ENCODE measurements at regions not wholly inside any gene's neighbourhood (a gene's known extent, or its start where the extent isn't known, plus 50 kb on each side); places are given as distances from the start of the nearest gene placed in this dataset.

DNA sequence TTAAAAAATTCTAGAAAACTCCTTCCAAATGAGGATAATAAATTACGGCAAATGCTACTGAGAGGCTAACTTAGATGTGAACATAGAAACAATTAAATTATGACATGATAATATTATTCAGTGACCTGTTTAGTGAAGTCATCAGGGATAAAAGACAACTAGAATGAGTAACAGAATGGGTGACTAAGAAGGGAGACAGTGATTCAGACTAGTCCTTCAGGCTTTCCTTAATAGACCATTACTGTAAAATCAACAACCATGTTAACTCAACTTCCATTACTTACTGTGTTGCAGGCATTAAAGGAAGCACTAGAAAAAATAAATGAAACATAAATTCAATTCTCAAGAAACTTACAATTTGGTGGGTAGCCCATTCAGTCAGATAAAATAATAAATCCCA is 543.9 kb upstream of the LRFN5 start (continued):
- TF ChIP-seq, protein P1, sequence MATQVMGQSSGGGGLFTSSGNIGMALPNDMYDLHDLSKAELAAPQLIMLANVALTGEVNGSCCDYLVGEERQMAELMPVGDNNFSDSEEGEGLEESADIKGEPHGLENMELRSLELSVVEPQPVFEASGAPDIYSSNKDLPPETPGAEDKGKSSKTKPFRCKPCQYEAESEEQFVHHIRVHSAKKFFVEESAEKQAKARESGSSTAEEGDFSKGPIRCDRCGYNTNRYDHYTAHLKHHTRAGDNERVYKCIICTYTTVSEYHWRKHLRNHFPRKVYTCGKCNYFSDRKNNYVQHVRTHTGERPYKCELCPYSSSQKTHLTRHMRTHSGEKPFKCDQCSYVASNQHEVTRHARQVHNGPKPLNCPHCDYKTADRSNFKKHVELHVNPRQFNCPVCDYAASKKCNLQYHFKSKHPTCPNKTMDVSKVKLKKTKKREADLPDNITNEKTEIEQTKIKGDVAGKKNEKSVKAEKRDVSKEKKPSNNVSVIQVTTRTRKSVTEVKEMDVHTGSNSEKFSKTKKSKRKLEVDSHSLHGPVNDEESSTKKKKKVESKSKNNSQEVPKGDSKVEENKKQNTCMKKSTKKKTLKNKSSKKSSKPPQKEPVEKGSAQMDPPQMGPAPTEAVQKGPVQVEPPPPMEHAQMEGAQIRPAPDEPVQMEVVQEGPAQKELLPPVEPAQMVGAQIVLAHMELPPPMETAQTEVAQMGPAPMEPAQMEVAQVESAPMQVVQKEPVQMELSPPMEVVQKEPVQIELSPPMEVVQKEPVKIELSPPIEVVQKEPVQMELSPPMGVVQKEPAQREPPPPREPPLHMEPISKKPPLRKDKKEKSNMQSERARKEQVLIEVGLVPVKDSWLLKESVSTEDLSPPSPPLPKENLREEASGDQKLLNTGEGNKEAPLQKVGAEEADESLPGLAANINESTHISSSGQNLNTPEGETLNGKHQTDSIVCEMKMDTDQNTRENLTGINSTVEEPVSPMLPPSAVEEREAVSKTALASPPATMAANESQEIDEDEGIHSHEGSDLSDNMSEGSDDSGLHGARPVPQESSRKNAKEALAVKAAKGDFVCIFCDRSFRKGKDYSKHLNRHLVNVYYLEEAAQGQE (IDR thresholded peaks at IDR 0.05), result no peak
- no peak for TF ChIP-seq RXRA (IDR thresholded peaks at IDR 0.05)
- TF ChIP-seq NR2F2 (IDR thresholded peaks at IDR 0.05), result no peak
- TF ChIP-seq FOXA1 (IDR thresholded peaks at IDR 0.05), result no peak
- TF ChIP-seq EGR1 (IDR thresholded peaks at IDR 0.05; ENCODE audit: low read depth in 2 of 2), result no peak
- no peak for TF ChIP-seq HNF4A (conservative IDR thresholded peaks at IDR 0.05)

DNA sequence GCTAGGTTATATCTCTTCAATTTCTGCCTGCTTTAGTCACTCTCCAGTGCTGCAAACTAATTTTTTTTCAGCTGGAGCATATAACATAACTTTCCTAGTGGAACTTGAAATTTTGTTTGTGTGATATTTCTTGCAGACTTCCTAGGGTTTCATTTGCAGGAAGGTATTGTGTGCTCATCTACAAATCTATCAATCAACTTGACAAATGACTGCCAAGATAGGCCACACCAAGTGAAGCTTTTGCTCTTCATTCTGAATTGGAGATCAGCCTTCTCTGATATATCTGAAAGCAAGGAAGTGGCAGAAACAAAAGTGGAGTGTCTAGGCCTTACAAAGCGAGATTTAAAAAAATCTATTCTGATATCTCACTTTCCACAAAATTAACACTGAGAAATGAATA is 551.1 kb upstream of the LRFN5 start:
- no peaks in the 10 kb centered on the region for H3K36me3 ChIP-seq (ENCODE audit: control insufficient read depth in 4 of 4, insufficient read depth in 3 of 4, low read depth in 1 of 4, low read length in 3 of 4)
- no peak for DNase-seq (ENCODE audit: low spot score)
- no peak overlapping the region for H3K27ac ChIP-seq (ENCODE audit: low read depth in 1 of 2, low read length in 2 of 2)
- TF ChIP-seq, protein P2, sequence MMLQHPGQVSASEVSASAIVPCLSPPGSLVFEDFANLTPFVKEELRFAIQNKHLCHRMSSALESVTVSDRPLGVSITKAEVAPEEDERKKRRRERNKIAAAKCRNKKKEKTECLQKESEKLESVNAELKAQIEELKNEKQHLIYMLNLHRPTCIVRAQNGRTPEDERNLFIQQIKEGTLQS (IDR thresholded peaks at IDR 0.05), result no peak
- no peak for TF ChIP-seq NR2F2 (IDR thresholded peaks at IDR 0.05)
- no peak for TF ChIP-seq JUND (IDR thresholded peaks at IDR 0.05)
- TF ChIP-seq, protein P3, sequence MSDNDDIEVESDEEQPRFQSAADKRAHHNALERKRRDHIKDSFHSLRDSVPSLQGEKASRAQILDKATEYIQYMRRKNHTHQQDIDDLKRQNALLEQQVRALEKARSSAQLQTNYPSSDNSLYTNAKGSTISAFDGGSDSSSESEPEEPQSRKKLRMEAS (IDR thresholded peaks at IDR 0.05), result no peak
- no peak for TF ChIP-seq FOXA2 (IDR thresholded peaks at IDR 0.05)
- TF ChIP-seq TAF1 (conservative IDR thresholded peaks at IDR 0.05), result no peak
- no peak for TF ChIP-seq EGR1 (IDR thresholded peaks at IDR 0.05; ENCODE audit: low read depth in 2 of 2)
- TF ChIP-seq, protein P4, sequence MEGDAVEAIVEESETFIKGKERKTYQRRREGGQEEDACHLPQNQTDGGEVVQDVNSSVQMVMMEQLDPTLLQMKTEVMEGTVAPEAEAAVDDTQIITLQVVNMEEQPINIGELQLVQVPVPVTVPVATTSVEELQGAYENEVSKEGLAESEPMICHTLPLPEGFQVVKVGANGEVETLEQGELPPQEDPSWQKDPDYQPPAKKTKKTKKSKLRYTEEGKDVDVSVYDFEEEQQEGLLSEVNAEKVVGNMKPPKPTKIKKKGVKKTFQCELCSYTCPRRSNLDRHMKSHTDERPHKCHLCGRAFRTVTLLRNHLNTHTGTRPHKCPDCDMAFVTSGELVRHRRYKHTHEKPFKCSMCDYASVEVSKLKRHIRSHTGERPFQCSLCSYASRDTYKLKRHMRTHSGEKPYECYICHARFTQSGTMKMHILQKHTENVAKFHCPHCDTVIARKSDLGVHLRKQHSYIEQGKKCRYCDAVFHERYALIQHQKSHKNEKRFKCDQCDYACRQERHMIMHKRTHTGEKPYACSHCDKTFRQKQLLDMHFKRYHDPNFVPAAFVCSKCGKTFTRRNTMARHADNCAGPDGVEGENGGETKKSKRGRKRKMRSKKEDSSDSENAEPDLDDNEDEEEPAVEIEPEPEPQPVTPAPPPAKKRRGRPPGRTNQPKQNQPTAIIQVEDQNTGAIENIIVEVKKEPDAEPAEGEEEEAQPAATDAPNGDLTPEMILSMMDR (IDR thresholded peaks at IDR 0.05; ENCODE audit: low read depth, low read length, missing input control), result no peak
- no peak for TF ChIP-seq YY1 (IDR thresholded peaks at IDR 0.05)
- TF ChIP-seq GABPA (IDR thresholded peaks at IDR 0.05 in 1 of 2, conservative IDR thresholded peaks at IDR 0.05 in 1 of 2), result no peak
- H3K4me1 ChIP-seq (ENCODE audit: control insufficient read depth in 4 of 4, insufficient read depth in 4 of 4, low read length in 3 of 4), result no peaks in the 10 kb centered on the region
- H3K9ac ChIP-seq (ENCODE audit: low read depth in 1 of 2, low read length in 2 of 2), result no peak overlapping the region
- 62% methylated on average over 1 of the region's 1 CpG for WGBS
- no peaks in the 10 kb centered on the region for H3K9me3 ChIP-seq (ENCODE audit: control insufficient read depth in 4 of 4, low read length in 3 of 4)
- H3K4me3 ChIP-seq (ENCODE audit: low read depth in 1 of 3, low read length in 3 of 3), result no peak overlapping the region
- no peaks in the 10 kb centered on the region for H3K27me3 ChIP-seq (ENCODE audit: control insufficient read depth in 4 of 4, insufficient read depth in 4 of 4, low read length in 3 of 4)

DNA sequence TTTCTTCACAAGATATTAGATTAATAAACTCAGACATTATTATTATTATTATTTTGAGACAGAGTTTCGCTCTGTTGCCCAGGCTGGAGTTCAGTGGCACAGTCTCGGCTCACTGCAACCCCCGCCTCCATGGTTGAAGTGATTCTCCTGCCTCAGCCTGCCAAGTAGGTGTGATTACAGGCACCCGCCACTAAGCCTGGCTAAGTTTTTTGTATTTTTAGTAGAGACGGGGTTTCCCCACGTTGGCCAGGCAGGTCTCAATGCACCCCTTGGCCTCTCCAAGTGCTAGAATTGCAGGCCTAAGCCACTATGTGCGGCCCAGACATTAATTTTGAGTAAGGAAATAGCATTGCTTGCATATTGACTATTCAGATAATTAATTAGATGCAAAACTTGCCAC is 554.9 kb upstream of the LRFN5 start:
- H3K27ac ChIP-seq (ENCODE audit: low read depth in 1 of 2, low read length in 2 of 2), result no peak overlapping the region
- H3K27me3 ChIP-seq (ENCODE audit: control insufficient read depth in 4 of 4, insufficient read depth in 4 of 4, low read length in 3 of 4), result no peaks in the 10 kb centered on the region
- no peak overlapping the region for H3K4me3 ChIP-seq (ENCODE audit: low read depth in 1 of 3, low read length in 3 of 3)
- no peaks in the 10 kb centered on the region for H3K36me3 ChIP-seq (ENCODE audit: control insufficient read depth in 4 of 4, insufficient read depth in 3 of 4, low read depth in 1 of 4, low read length in 3 of 4)
- H3K4me1 ChIP-seq (ENCODE audit: control insufficient read depth in 4 of 4, insufficient read depth in 4 of 4, low read length in 3 of 4), result no peaks in the 10 kb centered on the region
- no peak for DNase-seq (ENCODE audit: low spot score)
- no peak overlapping the region for H3K9ac ChIP-seq (ENCODE audit: low read depth in 1 of 2, low read length in 2 of 2)
- 70% methylated on average over 7 of the region's 7 CpGs for WGBS
- H3K9me3 ChIP-seq (ENCODE audit: control insufficient read depth in 4 of 4, low read length in 3 of 4), result no peaks in the 10 kb centered on the region
- TF ChIP-seq GABPA (IDR thresholded peaks at IDR 0.05 in 1 of 2, conservative IDR thresholded peaks at IDR 0.05 in 1 of 2) (no peak), NR2F2 (IDR thresholded peaks at IDR 0.05) (no peak), TAF1 (conservative IDR thresholded peaks at IDR 0.05) (no peak), YY1 (IDR thresholded peaks at IDR 0.05) (no peak), JUND (IDR thresholded peaks at IDR 0.05) (no peak), RXRA (IDR thresholded peaks at IDR 0.05) (no peak), HNF4G (IDR thresholded peaks at IDR 0.05) (no peak), EGR1 (IDR thresholded peaks at IDR 0.05; ENCODE audit: low read depth in 2 of 2) (no peak), HNF4A (conservative IDR thresholded peaks at IDR 0.05) (no peak), RAD21 (IDR thresholded peaks at IDR 0.05) (no peak), FOXA2 (IDR thresholded peaks at IDR 0.05) (no peak), FOXA1 (IDR thresholded peaks at IDR 0.05) (no peak)
- TF ChIP-seq, protein P5, sequence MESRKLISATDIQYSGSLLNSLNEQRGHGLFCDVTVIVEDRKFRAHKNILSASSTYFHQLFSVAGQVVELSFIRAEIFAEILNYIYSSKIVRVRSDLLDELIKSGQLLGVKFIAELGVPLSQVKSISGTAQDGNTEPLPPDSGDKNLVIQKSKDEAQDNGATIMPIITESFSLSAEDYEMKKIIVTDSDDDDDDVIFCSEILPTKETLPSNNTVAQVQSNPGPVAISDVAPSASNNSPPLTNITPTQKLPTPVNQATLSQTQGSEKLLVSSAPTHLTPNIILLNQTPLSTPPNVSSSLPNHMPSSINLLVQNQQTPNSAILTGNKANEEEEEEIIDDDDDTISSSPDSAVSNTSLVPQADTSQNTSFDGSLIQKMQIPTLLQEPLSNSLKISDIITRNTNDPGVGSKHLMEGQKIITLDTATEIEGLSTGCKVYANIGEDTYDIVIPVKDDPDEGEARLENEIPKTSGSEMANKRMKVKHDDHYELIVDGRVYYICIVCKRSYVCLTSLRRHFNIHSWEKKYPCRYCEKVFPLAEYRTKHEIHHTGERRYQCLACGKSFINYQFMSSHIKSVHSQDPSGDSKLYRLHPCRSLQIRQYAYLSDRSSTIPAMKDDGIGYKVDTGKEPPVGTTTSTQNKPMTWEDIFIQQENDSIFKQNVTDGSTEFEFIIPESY (IDR thresholded peaks at IDR 0.05), result no peak
- TF ChIP-seq, protein P4 (IDR thresholded peaks at IDR 0.05; ENCODE audit: low read depth, low read length, missing input control), result no peak
- TF ChIP-seq, protein P3 (IDR thresholded peaks at IDR 0.05), result no peak
